ENCODE measurements at regions not wholly inside any gene's neighbourhood (a gene's known extent, or its start where the extent isn't known, plus 50 kb on each side); places are given as distances from the start of the nearest gene placed in this dataset.
"Not testable (repeated sequence)": the region's sequence is repeated elsewhere in the genome, so short reads cannot be mapped to it uniquely, and the experiment has no call there.

DNA sequence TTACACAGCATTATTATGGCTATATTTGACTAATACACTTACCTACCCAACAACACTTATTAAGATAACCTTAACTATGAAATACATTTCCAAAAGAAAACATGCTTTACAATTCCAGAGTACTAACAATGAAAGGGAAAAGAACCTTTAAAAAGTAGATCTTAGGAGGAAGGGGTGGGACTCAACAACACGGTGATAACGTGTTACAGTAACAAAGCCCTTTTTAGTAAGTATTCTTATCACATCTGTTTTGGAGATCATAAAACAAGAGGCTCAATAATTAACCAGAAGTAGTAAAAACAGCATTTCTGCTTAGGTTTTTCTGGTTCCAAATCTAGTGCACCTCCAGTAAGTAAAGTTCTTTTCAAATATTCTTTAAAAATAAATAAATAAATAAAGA is 202.1 kb upstream of the SLC7A11 start:
- H3K4me3 ChIP-seq: no peak overlapping the region
- H3K27ac ChIP-seq: no peak overlapping the region
- H3K27me3 ChIP-seq: no peaks in the 10 kb centered on the region
- DNase-seq: no peak
- in situ Hi-C loops (cut with MboI; ENCODE audit: low pct_ligation_motif_present in 1 of 4, low pct_unique_long_range_greater_than_20kb in 1 of 4, low sequenced_read_pairs in 3 of 4): no loop called here
- no peaks in the 10 kb centered on the region for H3K36me3 ChIP-seq
- intact Hi-C loops (cut with DNase I; ENCODE audit: low total_unique reads): no loop called here
- TF ChIP-seq EP300 (IDR thresholded peaks at IDR 0.05; ENCODE audit: low read depth) (no peak), POLR2AphosphoS5 (IDR thresholded peaks at IDR 0.05) (no peak), POLR2A (IDR thresholded peaks at IDR 0.05) (no peak)
- TF ChIP-seq, protein P1, sequence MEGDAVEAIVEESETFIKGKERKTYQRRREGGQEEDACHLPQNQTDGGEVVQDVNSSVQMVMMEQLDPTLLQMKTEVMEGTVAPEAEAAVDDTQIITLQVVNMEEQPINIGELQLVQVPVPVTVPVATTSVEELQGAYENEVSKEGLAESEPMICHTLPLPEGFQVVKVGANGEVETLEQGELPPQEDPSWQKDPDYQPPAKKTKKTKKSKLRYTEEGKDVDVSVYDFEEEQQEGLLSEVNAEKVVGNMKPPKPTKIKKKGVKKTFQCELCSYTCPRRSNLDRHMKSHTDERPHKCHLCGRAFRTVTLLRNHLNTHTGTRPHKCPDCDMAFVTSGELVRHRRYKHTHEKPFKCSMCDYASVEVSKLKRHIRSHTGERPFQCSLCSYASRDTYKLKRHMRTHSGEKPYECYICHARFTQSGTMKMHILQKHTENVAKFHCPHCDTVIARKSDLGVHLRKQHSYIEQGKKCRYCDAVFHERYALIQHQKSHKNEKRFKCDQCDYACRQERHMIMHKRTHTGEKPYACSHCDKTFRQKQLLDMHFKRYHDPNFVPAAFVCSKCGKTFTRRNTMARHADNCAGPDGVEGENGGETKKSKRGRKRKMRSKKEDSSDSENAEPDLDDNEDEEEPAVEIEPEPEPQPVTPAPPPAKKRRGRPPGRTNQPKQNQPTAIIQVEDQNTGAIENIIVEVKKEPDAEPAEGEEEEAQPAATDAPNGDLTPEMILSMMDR (IDR thresholded peaks at IDR 0.05): no peak
- H3K9me3 ChIP-seq: no peaks in the 10 kb centered on the region
- WGBS, 2 donors (ENCODE audit: low coverage in 1 of 2): 61 to 62% methylated on average over 2 of the region's 2 CpGs
- no peaks in the 10 kb centered on the region for H3K4me1 ChIP-seq

DNA sequence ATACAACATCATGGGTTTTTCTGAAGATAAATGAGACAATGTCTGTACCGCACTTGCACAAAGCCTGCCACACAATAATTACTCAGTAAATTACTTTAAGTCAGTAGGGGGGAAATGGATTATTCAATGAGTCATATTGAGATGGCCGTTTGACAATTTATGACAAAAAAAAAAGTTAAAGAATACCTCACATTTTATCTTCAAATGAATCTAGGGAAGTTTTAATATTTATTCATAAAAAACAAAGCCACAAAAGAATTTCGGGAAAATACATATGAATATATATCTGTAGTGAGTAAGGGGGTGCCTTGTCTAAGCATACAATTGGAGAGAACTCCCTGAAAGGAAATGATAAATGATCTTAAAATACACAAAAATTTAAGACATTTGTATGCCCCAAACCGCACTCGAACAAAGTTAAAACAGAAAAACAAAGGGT is 197.0 kb upstream of the SLC7A11 start:
- H3K27ac ChIP-seq: no peak overlapping the region
- no peaks in the 10 kb centered on the region for H3K27me3 ChIP-seq
- 73 to 88% methylated on average over 5 of the region's 5 CpGs for WGBS, 2 donors (ENCODE audit: low coverage in 1 of 2)
- no peak overlapping the region for H3K4me3 ChIP-seq
- intact Hi-C loops (cut with DNase I; ENCODE audit: low total_unique reads): no loop called here
- DNase-seq: no peak
- in situ Hi-C loops (cut with MboI; ENCODE audit: low pct_ligation_motif_present in 1 of 4, low pct_unique_long_range_greater_than_20kb in 1 of 4, low sequenced_read_pairs in 3 of 4): no loop called here
- TF ChIP-seq, protein P1 (IDR thresholded peaks at IDR 0.05): no peak
- TF ChIP-seq POLR2A (IDR thresholded peaks at IDR 0.05): no peak
- no peak for TF ChIP-seq POLR2AphosphoS5 (IDR thresholded peaks at IDR 0.05)
- no peak for TF ChIP-seq EP300 (IDR thresholded peaks at IDR 0.05; ENCODE audit: low read depth)
- no peaks in the 10 kb centered on the region for H3K36me3 ChIP-seq
- no peaks in the 10 kb centered on the region for H3K4me1 ChIP-seq
- H3K9me3 ChIP-seq: peaks cover 0 to 6% of the 10 kb centered on the region in 2 donors

DNA sequence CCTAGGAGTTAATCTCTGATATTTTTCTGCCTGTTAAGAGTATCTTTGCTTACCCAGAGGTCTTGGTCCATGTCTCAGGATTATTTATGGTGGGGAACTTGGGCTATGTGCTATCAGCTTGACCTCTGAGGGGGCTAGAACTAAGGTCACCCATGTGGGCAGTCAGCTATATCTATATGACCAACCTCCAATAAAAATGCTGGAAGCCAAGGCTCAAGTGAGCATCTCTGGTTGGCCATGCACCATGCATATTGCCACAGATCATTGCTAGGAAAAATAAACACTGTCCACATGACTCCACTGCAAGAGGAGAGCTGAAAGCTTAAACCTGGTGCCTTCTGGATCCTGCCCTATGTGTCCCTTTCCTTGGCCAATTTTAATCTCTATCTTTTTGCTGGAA is 196.5 kb upstream of the SLC7A11 start:
- Histone ChIP-seq H3K27me3 (no peaks in the 10 kb centered on the region), H3K27ac (no peak overlapping the region), H3K4me3 (no peak overlapping the region), H3K36me3 (no peaks in the 10 kb centered on the region), H3K9me3 (peaks cover 0 to 6% of the 10 kb centered on the region in 2 donors), H3K4me1 (no peaks in the 10 kb centered on the region)
- intact Hi-C loops (cut with DNase I; ENCODE audit: low total_unique reads) (no loop called here), in situ Hi-C loops (cut with MboI; ENCODE audit: low pct_ligation_motif_present in 1 of 4, low pct_unique_long_range_greater_than_20kb in 1 of 4, low sequenced_read_pairs in 3 of 4) (no loop called here)
- TF ChIP-seq POLR2A (IDR thresholded peaks at IDR 0.05) (no peak), EP300 (IDR thresholded peaks at IDR 0.05; ENCODE audit: low read depth) (no peak), POLR2AphosphoS5 (IDR thresholded peaks at IDR 0.05) (no peak)
- TF ChIP-seq, protein P1 (IDR thresholded peaks at IDR 0.05): no peak
- DNase-seq: no peak

DNA sequence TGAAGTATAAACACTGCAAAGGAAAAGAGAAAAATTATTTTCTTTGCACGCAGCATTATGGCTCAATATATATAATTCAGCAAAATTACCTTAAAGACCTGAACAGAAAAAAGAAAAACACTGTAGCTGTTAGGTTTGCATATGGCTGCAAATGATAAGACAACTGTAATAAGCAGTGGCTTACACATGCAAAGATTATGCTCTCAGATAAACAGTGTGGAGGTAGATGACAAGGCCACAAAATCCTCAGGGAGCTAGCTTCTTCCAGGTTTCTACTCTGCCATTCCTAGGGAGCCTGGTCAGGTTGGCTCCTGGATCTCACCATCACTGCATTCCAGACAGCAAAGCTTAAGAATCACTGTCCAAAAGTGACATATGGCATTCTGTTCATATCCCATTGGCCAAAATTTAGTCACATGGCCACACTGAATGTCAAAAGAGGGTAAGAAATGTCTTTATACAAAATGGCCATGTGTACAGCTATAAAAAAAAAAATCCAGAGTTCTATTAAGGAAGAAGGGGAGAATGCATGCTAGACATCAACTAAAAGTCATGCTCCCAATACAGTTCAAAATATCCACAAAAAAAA is 195.2 kb upstream of the SLC7A11 start:
- 70 to 87% methylated on average over 1 of the region's 1 CpG for WGBS, 2 donors (ENCODE audit: low coverage in 1 of 2)

DNA sequence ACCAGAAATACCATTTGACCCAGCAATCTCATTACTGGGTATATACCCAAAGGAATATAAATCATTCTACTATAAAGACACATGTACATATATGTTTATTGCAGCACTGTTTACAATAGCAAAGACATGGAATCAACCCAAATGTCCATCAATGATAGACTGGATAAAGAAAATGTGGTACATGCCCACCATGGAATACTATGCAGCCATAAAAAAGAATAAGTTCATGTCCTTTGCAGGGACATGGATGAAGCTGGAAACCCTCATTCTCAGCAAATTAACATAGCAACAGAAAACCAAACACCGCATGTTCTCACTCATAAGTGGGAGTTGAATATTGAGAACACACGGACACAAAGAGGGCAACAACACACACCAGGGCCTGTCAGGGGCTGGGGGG is 193.6 kb upstream of the SLC7A11 start:
- in situ Hi-C loops (cut with MboI; ENCODE audit: low pct_ligation_motif_present in 1 of 4, low pct_unique_long_range_greater_than_20kb in 1 of 4, low sequenced_read_pairs in 3 of 4); intact Hi-C loops (cut with DNase I; ENCODE audit: low total_unique reads); H3K27me3 ChIP-seq; H3K4me1 ChIP-seq; H3K4me3 ChIP-seq; H3K36me3 ChIP-seq; H3K27ac ChIP-seq; DNase-seq; H3K9me3 ChIP-seq: not testable (repeated sequence)
- WGBS, 2 donors (ENCODE audit: low coverage in 1 of 2): 90 to 100% methylated on average over 2 of the region's 2 CpGs

More for the DNA sequence above, 195.2 kb upstream of the SLC7A11 start:
- intact Hi-C loops (cut with DNase I; ENCODE audit: low total_unique reads): no loop called here
- H3K27me3 ChIP-seq: no peaks in the 10 kb centered on the region
- H3K27ac ChIP-seq: no peak overlapping the region
- TF ChIP-seq, protein P1 (IDR thresholded peaks at IDR 0.05): no peak
- TF ChIP-seq POLR2AphosphoS5 (IDR thresholded peaks at IDR 0.05) (no peak), POLR2A (IDR thresholded peaks at IDR 0.05) (no peak), EP300 (IDR thresholded peaks at IDR 0.05; ENCODE audit: low read depth) (no peak)
- peaks cover 0 to 6% of the 10 kb centered on the region in 2 donors for H3K9me3 ChIP-seq
- H3K36me3 ChIP-seq: no peaks in the 10 kb centered on the region
- H3K4me1 ChIP-seq: no peaks in the 10 kb centered on the region
- in situ Hi-C loops (cut with MboI; ENCODE audit: low pct_ligation_motif_present in 1 of 4, low pct_unique_long_range_greater_than_20kb in 1 of 4, low sequenced_read_pairs in 3 of 4): no loop called here
- no peak overlapping the region for H3K4me3 ChIP-seq
- no peak for DNase-seq

DNA sequence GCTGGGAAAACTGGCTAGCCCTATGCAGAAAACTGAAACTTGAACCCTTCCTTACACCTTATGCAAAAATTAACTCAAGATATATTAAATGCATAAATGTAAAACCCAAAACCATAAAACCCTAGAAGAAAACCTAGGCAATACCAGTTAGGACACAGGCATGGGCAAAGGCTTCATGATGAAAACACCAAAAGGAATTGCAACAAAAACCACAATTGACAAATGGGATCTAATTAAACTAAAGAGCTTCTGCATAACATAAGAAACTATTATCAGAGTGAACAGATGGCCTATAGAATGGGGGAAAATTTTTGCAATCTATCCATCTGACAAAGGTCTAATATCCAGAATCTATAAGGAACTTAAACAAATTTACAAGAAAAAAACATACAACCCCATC is 192.9 kb upstream of the SLC7A11 start:
- DNase-seq; H3K27me3 ChIP-seq; H3K36me3 ChIP-seq; H3K4me3 ChIP-seq; H3K27ac ChIP-seq; in situ Hi-C loops (cut with MboI; ENCODE audit: low pct_ligation_motif_present in 1 of 4, low pct_unique_long_range_greater_than_20kb in 1 of 4, low sequenced_read_pairs in 3 of 4); intact Hi-C loops (cut with DNase I; ENCODE audit: low total_unique reads); H3K4me1 ChIP-seq; H3K9me3 ChIP-seq: not testable (repeated sequence)
